ENCODE measurements at regions not wholly inside any gene's neighbourhood (a gene's known extent, or its start where the extent isn't known, plus 50 kb on each side); places are given as distances from the start of the nearest gene placed in this dataset.

DNA sequence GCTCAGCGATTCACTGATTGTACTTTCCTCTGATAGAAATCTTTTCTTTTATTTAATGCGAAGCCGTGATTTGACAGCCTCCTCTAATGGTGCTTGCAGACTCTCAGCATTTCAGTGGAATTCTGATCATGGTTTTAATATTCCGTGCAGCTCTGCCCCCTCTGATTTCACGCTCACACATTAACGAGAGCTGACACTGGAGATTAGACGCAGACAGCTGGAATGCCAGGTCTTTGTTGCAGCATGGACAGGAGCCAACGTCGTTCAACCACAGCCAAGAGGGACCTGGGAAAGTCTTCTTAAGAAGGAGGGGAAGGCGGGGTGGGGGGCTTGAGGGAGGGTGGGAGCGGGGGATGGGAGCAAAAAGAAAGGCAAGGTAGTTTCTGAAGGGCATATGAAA lies 186.4 kb downstream of the BLID start:
- H3K18ac ChIP-seq (ENCODE audit: insufficient read length, low read depth, low read length): no peak overlapping the region
- H3K9me3 ChIP-seq (ENCODE audit: control insufficient read depth, low read depth, low read length): no peaks in the 10 kb centered on the region
- H2BK5ac ChIP-seq (ENCODE audit: insufficient read length, low read length): no peak overlapping the region
- H3K9me3 Mint-ChIP-seq: no peaks in the 10 kb centered on the region
- no peak overlapping the region for H3K27ac ChIP-seq (ENCODE audit: insufficient read length, low read depth, low read length)
- H3K23me2 ChIP-seq (ENCODE audit: insufficient read length, low read depth, low read length, poor library complexity, severe bottlenecking): peaks cover 12% of the 10 kb centered on the region
- H4K8ac ChIP-seq (replicated peaks; ENCODE audit: insufficient read length, low read depth, low read length): no peak overlapping the region
- H2AFZ ChIP-seq (ENCODE audit: low read length): peak overlapping the region; percentile 80
- TF ChIP-seq, protein P1, sequence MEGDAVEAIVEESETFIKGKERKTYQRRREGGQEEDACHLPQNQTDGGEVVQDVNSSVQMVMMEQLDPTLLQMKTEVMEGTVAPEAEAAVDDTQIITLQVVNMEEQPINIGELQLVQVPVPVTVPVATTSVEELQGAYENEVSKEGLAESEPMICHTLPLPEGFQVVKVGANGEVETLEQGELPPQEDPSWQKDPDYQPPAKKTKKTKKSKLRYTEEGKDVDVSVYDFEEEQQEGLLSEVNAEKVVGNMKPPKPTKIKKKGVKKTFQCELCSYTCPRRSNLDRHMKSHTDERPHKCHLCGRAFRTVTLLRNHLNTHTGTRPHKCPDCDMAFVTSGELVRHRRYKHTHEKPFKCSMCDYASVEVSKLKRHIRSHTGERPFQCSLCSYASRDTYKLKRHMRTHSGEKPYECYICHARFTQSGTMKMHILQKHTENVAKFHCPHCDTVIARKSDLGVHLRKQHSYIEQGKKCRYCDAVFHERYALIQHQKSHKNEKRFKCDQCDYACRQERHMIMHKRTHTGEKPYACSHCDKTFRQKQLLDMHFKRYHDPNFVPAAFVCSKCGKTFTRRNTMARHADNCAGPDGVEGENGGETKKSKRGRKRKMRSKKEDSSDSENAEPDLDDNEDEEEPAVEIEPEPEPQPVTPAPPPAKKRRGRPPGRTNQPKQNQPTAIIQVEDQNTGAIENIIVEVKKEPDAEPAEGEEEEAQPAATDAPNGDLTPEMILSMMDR (conservative IDR thresholded peaks at IDR 0.05): no peak
- H2BK120ac ChIP-seq (ENCODE audit: low read depth, low read length, poor library complexity, severe bottlenecking): no peak overlapping the region
- no peaks in the 10 kb centered on the region for H3K36me3 Mint-ChIP-seq (ENCODE audit: insufficient read depth in 1 of 3, low read depth in 3 of 3)
- peak overlapping the region; percentile 60 for H3T11ph ChIP-seq (ENCODE audit: low read length)
- H3K56ac ChIP-seq (ENCODE audit: insufficient read length, low read depth, low read length): no peak overlapping the region
- no peak overlapping the region for H3K23ac ChIP-seq (ENCODE audit: insufficient read length, low read depth, low read length)
- H3K27me3 ChIP-seq (ENCODE audit: insufficient read depth, low read length): no peaks in the 10 kb centered on the region; the same call in 1 of the 2 replicates
- H4K20me1 ChIP-seq (ENCODE audit: control insufficient read depth, insufficient read depth, insufficient read length): no peaks in the 10 kb centered on the region
- no peak overlapping the region for H2AK5ac ChIP-seq (ENCODE audit: insufficient read length, low read length)
- peaks cover 25 to 26% of the 10 kb centered on the region in 2 experiments for H3K4me1 Mint-ChIP-seq
- no peak overlapping the region for H3K4ac ChIP-seq (ENCODE audit: low read depth, low read length)
- H3K4me1 ChIP-seq (ENCODE audit: insufficient read depth, low read length): peaks cover 2% of the 10 kb centered on the region; the same call in 1 of the 2 replicates
- H3K27ac Mint-ChIP-seq: no peak overlapping the region
- H3K27me3 Mint-ChIP-seq (ENCODE audit: low read depth): peaks cover 5% of the 10 kb centered on the region
- no peak overlapping the region for H3K4me3 Mint-ChIP-seq
- no peaks in the 10 kb centered on the region for H3K79me2 ChIP-seq (ENCODE audit: insufficient read depth, low read length)
- no peak overlapping the region for H4K5ac ChIP-seq (ENCODE audit: insufficient read length, low read depth, low read length)
- peak overlapping the region; percentile 69 for H3K4me2 ChIP-seq (ENCODE audit: insufficient read depth, insufficient read length, low read length)
- H4K91ac ChIP-seq (ENCODE audit: insufficient read length, low read depth, low read length): no peak overlapping the region
- no peak overlapping the region for H2BK20ac ChIP-seq (ENCODE audit: low read depth, low read length, poor library complexity, severe bottlenecking)
- H3K9ac ChIP-seq (ENCODE audit: extremely low read depth, insufficient read length, low read length): no peak overlapping the region
- H3K14ac ChIP-seq (ENCODE audit: insufficient read depth, low read length): no peak overlapping the region
- no CpG with 5 or more reads among the region's 11 CpGs for WGBS (ENCODE audit: extremely low coverage, insufficient read length, low lambda C conversion rate)
- H2BK15ac ChIP-seq (ENCODE audit: low read depth, low read length): no peak overlapping the region
- no peaks in the 10 kb centered on the region for H3K79me1 ChIP-seq (ENCODE audit: insufficient read depth, low read depth, low read length, poor library complexity, severe bottlenecking)
- no peak overlapping the region for H2BK12ac ChIP-seq (ENCODE audit: insufficient read length, low read depth, low read length)
- DNase-seq: no peak
